ENCODE measurements at regions not wholly inside any gene's neighbourhood (a gene's known extent, or its start where the extent isn't known, plus 50 kb on each side); places are given as distances from the start of the nearest gene placed in this dataset.

GRCh38 chr2:83943265-83943664 is 515.8 kb downstream of the SUCLG1 start:
- TF ChIP-seq PBX3 (IDR thresholded peaks at IDR 0.05) (no peak), KDM1A (IDR thresholded peaks at IDR 0.05; ENCODE audit: low read depth) (no peak), POLR2A (IDR thresholded peaks at IDR 0.05; ENCODE audit: low read length) (no peak), CTCF (IDR thresholded peaks at IDR 0.05) (no peak), USF2 (IDR thresholded peaks at IDR 0.05) (no peak)
